ENCODE measurements at regions not wholly inside any gene's neighbourhood (a gene's known extent, or its start where the extent isn't known, plus 50 kb on each side); places are given as distances from the start of the nearest gene placed in this dataset.

GRCh38 chr13:111556496-111556895 lies 236.1 kb downstream of the TEX29 start:
- no peaks in the 10 kb centered on the region for H3K79me2 ChIP-seq (ENCODE audit: insufficient read depth, low read length)
- no peak overlapping the region for H2BK12ac ChIP-seq (ENCODE audit: insufficient read length, low read depth, low read length)
- no peaks in the 10 kb centered on the region for H3K9me3 ChIP-seq (ENCODE audit: control insufficient read depth, low read depth, low read length)
- H3K18ac ChIP-seq (ENCODE audit: insufficient read length, low read depth, low read length) = no peak overlapping the region
- Mint-ChIP-seq H3K4me3 (no peak overlapping the region), H3K27ac (no peak overlapping the region), H3K27me3 (ENCODE audit: low read depth) (peaks cover 32% of the 10 kb centered on the region), H3K9me3 (no peaks in the 10 kb centered on the region), H3K36me3 (ENCODE audit: insufficient read depth in 1 of 3, low read depth in 3 of 3) (no peaks in the 10 kb centered on the region), H3K4me1 (peaks cover 9% of the 10 kb centered on the region in 2 experiments; a peak in 3 of 4 replicates)
- no peaks in the 10 kb centered on the region for H4K20me1 ChIP-seq (ENCODE audit: control insufficient read depth, insufficient read depth, insufficient read length)
- no peaks in the 10 kb centered on the region for H3K27me3 ChIP-seq (ENCODE audit: insufficient read depth, low read length)
- H2BK15ac ChIP-seq (ENCODE audit: low read depth, low read length) = no peak overlapping the region
- no peak overlapping the region for H3K23ac ChIP-seq (ENCODE audit: insufficient read length, low read depth, low read length)
- no peaks in the 10 kb centered on the region for H3K23me2 ChIP-seq (ENCODE audit: insufficient read length, low read depth, low read length, poor library complexity, severe bottlenecking)
- H4K91ac ChIP-seq (ENCODE audit: insufficient read length, low read depth, low read length) = no peak overlapping the region
- no peak overlapping the region for H3K9ac ChIP-seq (ENCODE audit: extremely low read depth, insufficient read length, low read length)
- no peak for DNase-seq
- no peak overlapping the region for H4K5ac ChIP-seq (ENCODE audit: insufficient read length, low read depth, low read length)
- H3K4me1 ChIP-seq (ENCODE audit: insufficient read depth, low read length) = no peaks in the 10 kb centered on the region; the same call in 1 of the 2 replicates
- no peak overlapping the region for H3K4ac ChIP-seq (ENCODE audit: low read depth, low read length)
- no peak overlapping the region for H3K56ac ChIP-seq (ENCODE audit: insufficient read length, low read depth, low read length)
- no peaks in the 10 kb centered on the region for H3K79me1 ChIP-seq (ENCODE audit: insufficient read depth, low read depth, low read length, poor library complexity, severe bottlenecking)
- TF ChIP-seq CTCF (conservative IDR thresholded peaks at IDR 0.05) = no peak
- H2BK120ac ChIP-seq (ENCODE audit: low read depth, low read length, poor library complexity, severe bottlenecking) = no peak overlapping the region
- H4K8ac ChIP-seq (replicated peaks; ENCODE audit: insufficient read length, low read depth, low read length) = no peak overlapping the region
- H3K27ac ChIP-seq (ENCODE audit: insufficient read length, low read depth, low read length) = no peak overlapping the region
- H2AFZ ChIP-seq (ENCODE audit: low read length) = no peak overlapping the region
- H3K4me2 ChIP-seq (ENCODE audit: insufficient read depth, insufficient read length, low read length) = no peak overlapping the region
- no peak overlapping the region for H2BK20ac ChIP-seq (ENCODE audit: low read depth, low read length, poor library complexity, severe bottlenecking)
- no peak overlapping the region for H2BK5ac ChIP-seq (ENCODE audit: insufficient read length, low read length)
- no peak overlapping the region for H3K14ac ChIP-seq (ENCODE audit: insufficient read depth, low read length)
- H2AK5ac ChIP-seq (ENCODE audit: insufficient read length, low read length) = no peak overlapping the region
- no peak overlapping the region for H3T11ph ChIP-seq (ENCODE audit: low read length)
- no CpG with 5 or more reads among the region's 13 CpGs for WGBS (ENCODE audit: extremely low coverage, insufficient read length, low lambda C conversion rate)
